Stimulated activated CD8-positive, alpha-beta memory T cell treated with anti-CD3 and anti-CD28 coated beads, Interleukin-12 subunit alpha, Interleukin-12 subunit beta, amount 100 ng/mL, for 4 hours (primary cell): ENCODE measurements at regions not wholly inside any gene's neighbourhood (a gene's known extent, or its start where the extent isn't known, plus 50 kb on each side); places are given as distances from the start of the nearest gene placed in this dataset.
"Not testable (repeated sequence)": the region's sequence is repeated elsewhere in the genome, so short reads cannot be mapped to it uniquely, and the experiment has no call there.

Experiments used
- DNase-seq: peaks from one replicate; pipeline ENCODE4 v3.0.0-alpha.2; 2020; ENCODE audit warnings: low read depth

- DNase-seq = no peak
Observed at GRCh38 chr11:80778432-80778831, 1337.6 kb upstream of the TENM4 start.

GRCh38 chr11:80773919-80774318, 1333.1 kb upstream of the TENM4 start:
- no peak for DNase-seq

- DNase-seq = no peak
Observed at GRCh38 chr11:80771017-80771416, 1330.2 kb upstream of the TENM4 start.

- DNase-seq = no peak
Observed at GRCh38 chr11:80758787-80759186, 1318.0 kb upstream of the TENM4 start.

- no peak for DNase-seq
Observed at GRCh38 chr11:80748207-80748925, 1307.5 kb upstream of the TENM4 start.

GRCh38 chr11:80746300-80746699, 1305.5 kb upstream of the TENM4 start:
- no peak for DNase-seq

GRCh38 chr11:80745416-80745815, 1304.6 kb upstream of the TENM4 start:
- DNase-seq = no peak

GRCh38 chr11:80733790-80734189, 1293.0 kb upstream of the TENM4 start:
- no peak for DNase-seq

GRCh38 chr11:80733361-80733760, 1292.5 kb upstream of the TENM4 start:
- DNase-seq = no peak

GRCh38 chr11:80727315-80727714, 1286.5 kb upstream of the TENM4 start:
- DNase-seq = no peak

GRCh38 chr11:80726236-80726635, 1285.4 kb upstream of the TENM4 start:
- DNase-seq = no peak

- no peak for DNase-seq
Observed at GRCh38 chr11:80724366-80724765, 1283.5 kb upstream of the TENM4 start.

GRCh38 chr11:80722629-80723028, 1281.8 kb upstream of the TENM4 start:
- no peak for DNase-seq

- DNase-seq = no peak
Observed at GRCh38 chr11:80720295-80720694, 1279.5 kb upstream of the TENM4 start.

GRCh38 chr11:80719292-80719646, 1278.4 kb upstream of the TENM4 start:
- DNase-seq = no peak

- DNase-seq = no peak
Observed at GRCh38 chr11:80718611-80719291, 1277.9 kb upstream of the TENM4 start.

- no peak for DNase-seq
Observed at GRCh38 chr11:80702264-80702663, 1261.4 kb upstream of the TENM4 start.

GRCh38 chr11:80700386-80700785, 1259.6 kb upstream of the TENM4 start:
- DNase-seq = no peak

- not testable (repeated sequence) for DNase-seq
Observed at GRCh38 chr11:80699406-80700177, 1258.8 kb upstream of the TENM4 start.

- no peak for DNase-seq
Observed at GRCh38 chr11:80698637-80699036, 1257.8 kb upstream of the TENM4 start.

- no peak for DNase-seq
Observed at GRCh38 chr11:80694385-80694784, 1253.6 kb upstream of the TENM4 start.

GRCh38 chr11:80687941-80688340, 1247.1 kb upstream of the TENM4 start:
- no peak for DNase-seq

- no peak for DNase-seq
Observed at GRCh38 chr11:80686889-80687288, 1246.1 kb upstream of the TENM4 start.
